ENCODE measurements at regions not wholly inside any gene's neighbourhood (a gene's known extent, or its start where the extent isn't known, plus 50 kb on each side); places are given as distances from the start of the nearest gene placed in this dataset.

- no peak for TF ChIP-seq CTCF (conservative IDR thresholded peaks at IDR 0.05; ENCODE audit: control insufficient read depth, insufficient read depth, low read depth, low read length)
- no peak overlapping the region for H3K4me3 ChIP-seq (ENCODE audit: control insufficient read depth, low read depth, low read length)
- DNase-seq (ENCODE audit: low read depth) = no peak
Observed at GRCh38 chr7:142595816-142596516, 153.3 kb upstream of the PRSS1 start.

- H3K4me3 ChIP-seq (ENCODE audit: control insufficient read depth, low read depth, low read length) = no peak overlapping the region
- TF ChIP-seq CTCF (conservative IDR thresholded peaks at IDR 0.05; ENCODE audit: control insufficient read depth, insufficient read depth, low read depth, low read length) = no peak
- DNase-seq (ENCODE audit: low read depth) = no peak
Observed at GRCh38 chr7:142594078-142594477, 155.2 kb upstream of the PRSS1 start.

GRCh38 chr7:142593106-142593505 lies 156.2 kb upstream of the PRSS1 start:
- no peak for TF ChIP-seq CTCF (conservative IDR thresholded peaks at IDR 0.05; ENCODE audit: control insufficient read depth, insufficient read depth, low read depth, low read length)
- H3K4me3 ChIP-seq (ENCODE audit: control insufficient read depth, low read depth, low read length) = no peak overlapping the region
- no peak for DNase-seq (ENCODE audit: low read depth)

GRCh38 chr7:142592664-142593063 lies 156.6 kb upstream of the PRSS1 start:
- no peak for TF ChIP-seq CTCF (conservative IDR thresholded peaks at IDR 0.05; ENCODE audit: control insufficient read depth, insufficient read depth, low read depth, low read length)
- no peak for DNase-seq (ENCODE audit: low read depth)
- H3K4me3 ChIP-seq (ENCODE audit: control insufficient read depth, low read depth, low read length) = no peak overlapping the region

- no peak for TF ChIP-seq CTCF (conservative IDR thresholded peaks at IDR 0.05; ENCODE audit: control insufficient read depth, insufficient read depth, low read depth, low read length)
- no peak for DNase-seq (ENCODE audit: low read depth)
- H3K4me3 ChIP-seq (ENCODE audit: control insufficient read depth, low read depth, low read length) = no peak overlapping the region
Observed at GRCh38 chr7:142592231-142592630, 157.0 kb upstream of the PRSS1 start.

GRCh38 chr7:142590830-142591457 lies 158.3 kb upstream of the PRSS1 start:
- no peak for TF ChIP-seq CTCF (conservative IDR thresholded peaks at IDR 0.05; ENCODE audit: control insufficient read depth, insufficient read depth, low read depth, low read length)
- H3K4me3 ChIP-seq (ENCODE audit: control insufficient read depth, low read depth, low read length) = no peak overlapping the region
- DNase-seq (ENCODE audit: low read depth) = no peak
